Right lobe of liver (tissue), 4 donors: ENCODE measurements at regions not wholly inside any gene's neighbourhood (a gene's known extent, or its start where the extent isn't known, plus 50 kb on each side); places are given as distances from the start of the nearest gene placed in this dataset.

Source experiments
- CTCF ChIP-seq, 4 donors: fragments of 200-600 bp in 3 of 4; fragments of 450-650 bp in 1 of 4; IDR thresholded peaks; one replicate each; pipeline versions ENCODE4 v1.5.1 to v1.8.0; 2016 to 2022; ENCODE audit warnings: antibody characterized with exemption in 4 of 4, mild to moderate bottlenecking in 2 of 4
- POLR2A ChIP-seq: fragments of 450-650 bp; IDR thresholded peaks from one replicate; pipeline ENCODE4 v1.6.1; 2017; ENCODE audit warnings: antibody characterized with exemption, mild to moderate bottlenecking
- donor health status: DM: no; HTN: no; CAD: no.
- donor health status: DM: no; HTN: no; CAD: no.
- donor health status: DM: no; HTN: yes; CAD: no.

- TF ChIP-seq CTCF (IDR thresholded peaks at IDR 0.05) (no peak), POLR2A (no peak)
Observed at GRCh38 chr2:44110444-44110843, 58.2 kb upstream of the PPM1B start.
